IMR-90 (cell line): ENCODE measurements at regions not wholly inside any gene's neighbourhood (a gene's known extent, or its start where the extent isn't known, plus 50 kb on each side); places are given as distances from the start of the nearest gene placed in this dataset.

Source experiments
- ATAC-seq: fragments of 200-7000 bp; cut with Tn5 transposase; 2 replicates; pipeline ENCODE4 v1.9.1; 2020; ENCODE audit warnings: low read depth, mild to moderate bottlenecking, moderate library complexity
- BruUV-seq: library from RNA; stranded (reverse); fragments of 400-500 nt; replicated peaks from 2 replicates; lab custom pipeline; 2021; lab: Mats Ljungman, UMichigan
- CTCF ChIA-PET: fragments of 300-600 bp; formaldehyde crosslinking; extraction: SDS; loops from one replicate; lab custom pipeline; 2021; ENCODE audit warnings: antibody characterized with exemption; lab: Yijun Ruan, JAX
- POLR2A ChIA-PET: fragments of 300-600 bp; sonication (Branson Sonifier 250); formaldehyde crosslinking; loops from one replicate; lab custom pipeline; 2022; ENCODE audit warnings: antibody characterized with exemption; ENCODE audit not compliant: unreplicated experiment; lab: Charles Lee
- DNase-seq: peaks from one replicate; pipeline ENCODE4 v3.0.0; 2013
- H2AFZ ChIP-seq: replicated peaks from 2 replicates; pipeline ENCODE3; 2013; ENCODE audit warnings: low read length, mild to moderate bottlenecking; ENCODE audit not compliant: poor library complexity
- H2AK5ac ChIP-seq: 2 replicates; pipeline ENCODE4 v1.6.1; 2013; ENCODE audit warnings: low read depth, low read length, inconsistent platforms
- H2AK9ac ChIP-seq: replicated peaks from 2 replicates; pipeline ENCODE3; 2013; ENCODE audit warnings: mild to moderate bottlenecking, low read depth, low read length, moderate library complexity; ENCODE audit not compliant: poor library complexity
- H2BK120ac ChIP-seq: 2 replicates; pipeline ENCODE4 v1.6.1; 2013; ENCODE audit warnings: low read depth, low read length, inconsistent platforms
- H2BK15ac ChIP-seq: 3 replicates; pipeline ENCODE4 v1.6.1; 2013; ENCODE audit warnings: low read depth, low read length, inconsistent platforms
- H2BK20ac ChIP-seq: 2 replicates; pipeline ENCODE4 v1.6.1; 2013; ENCODE audit warnings: low read depth, mild to moderate bottlenecking, inconsistent platforms, low read length, moderate library complexity
- H2BK5ac ChIP-seq: 2 replicates; pipeline ENCODE4 v1.6.1; 2013; ENCODE audit warnings: mild to moderate bottlenecking, low read depth, low read length, inconsistent platforms; ENCODE audit not compliant: poor library complexity, severe bottlenecking
- H3K14ac ChIP-seq: replicated peaks from 2 replicates; pipeline ENCODE4 v1.6.1; 2013; ENCODE audit warnings: low read depth, low read length, inconsistent platforms
- H3K18ac ChIP-seq: 2 replicates; pipeline ENCODE4 v1.6.1; 2013; ENCODE audit warnings: low read depth, low read length, control low read depth
- H3K23ac ChIP-seq: 2 replicates; pipeline ENCODE4 v1.6.1; 2013; ENCODE audit warnings: low read depth, low read length, inconsistent platforms
- H3K27ac ChIP-seq: 2 replicates; pipeline ENCODE4 v1.5.1; 2013; ENCODE audit warnings: mild to moderate bottlenecking, control low read depth, low read length; ENCODE audit not compliant: insufficient read depth
- H3K27me3 ChIP-seq: 2 replicates; pipeline ENCODE4 v1.6.1; 2013; ENCODE audit warnings: low read length; ENCODE audit not compliant: control insufficient read depth, insufficient read depth
- H3K36me3 ChIP-seq: 2 replicates; pipeline ENCODE4 v1.6.1; 2013; ENCODE audit warnings: low read length, mixed read lengths; ENCODE audit not compliant: control insufficient read depth, insufficient read depth
- H3K4ac ChIP-seq: 2 replicates; pipeline ENCODE4 v1.6.1; 2013; ENCODE audit warnings: low read depth, low read length, inconsistent platforms
- H3K4me1 ChIP-seq: 2 replicates; pipeline ENCODE4 v1.6.1; 2013; ENCODE audit warnings: low read length, mixed read lengths; ENCODE audit not compliant: control insufficient read depth, insufficient read depth
- H3K4me2 ChIP-seq: 2 replicates; pipeline ENCODE4 v1.6.1; 2013; ENCODE audit warnings: low read depth, mild to moderate bottlenecking, control low read depth, low read length, moderate library complexity
- H3K4me3 ChIP-seq: 2 replicates; pipeline ENCODE4 v1.5.1; 2013; ENCODE audit warnings: low read depth, mild to moderate bottlenecking, control low read depth, low read length, moderate library complexity; ENCODE audit not compliant: insufficient read depth
- H3K56ac ChIP-seq: 2 replicates; pipeline ENCODE4 v1.6.1; 2013; ENCODE audit warnings: low read length, inconsistent platforms; ENCODE audit not compliant: insufficient read depth; ENCODE audit errors: extremely low read depth
- H3K79me1 ChIP-seq, 2 experiments: 2 replicates each; pipeline ENCODE4 v1.6.1; 2013; ENCODE audit warnings: low read length in 2 of 2, inconsistent platforms in 1 of 2, low read depth in 1 of 2
- H3K9ac ChIP-seq: 2 replicates; pipeline ENCODE4 v1.6.1; 2013; ENCODE audit warnings: low read depth, low read length, control low read depth
- H3K9me1 ChIP-seq: 2 replicates; pipeline ENCODE4 v1.6.1; 2013; ENCODE audit warnings: low read length, inconsistent platforms; ENCODE audit not compliant: insufficient read depth
- H3K9me3 ChIP-seq: 2 replicates; pipeline ENCODE4 v1.6.1; 2013; ENCODE audit warnings: low read length; ENCODE audit not compliant: control insufficient read depth, insufficient read depth
- H4K20me1 ChIP-seq: 2 replicates; pipeline ENCODE4 v1.6.1; 2013; ENCODE audit warnings: low read length, inconsistent platforms; ENCODE audit not compliant: insufficient read depth
- H4K5ac ChIP-seq: 2 replicates; pipeline ENCODE4 v1.6.1; 2013; ENCODE audit warnings: mild to moderate bottlenecking, low read depth, low read length, control low read depth
- H4K8ac ChIP-seq, 2 experiments: 2 replicates each; pipeline ENCODE4 v1.6.1; 2013; ENCODE audit warnings: low read depth in 2 of 2, low read length in 2 of 2, control low read depth in 1 of 2, inconsistent platforms in 1 of 2
- H4K91ac ChIP-seq: 2 replicates; pipeline ENCODE4 v1.6.1; 2013; ENCODE audit warnings: low read depth, low read length, inconsistent platforms; ENCODE audit not compliant: insufficient read depth
- CEBPB ChIP-seq: IDR thresholded peaks from 2 replicates; pipeline ENCODE4 v1.6.1; 2012; ENCODE audit warnings: low read depth, low read length, improper control_type of control experiment
- CHD1 ChIP-seq: IDR thresholded peaks from 2 replicates; pipeline ENCODE4 v1.6.1; 2012; ENCODE audit warnings: low read depth, low read length, improper control_type of control experiment
- FOS ChIP-seq: fragments of 150-350 bp; IDR thresholded peaks from 2 replicates; pipeline ENCODE4 v1.6.1; 2016; ENCODE audit warnings: low read depth, low read length
- MXI1 ChIP-seq: IDR thresholded peaks from 2 replicates; pipeline ENCODE4 v1.6.1; 2012; ENCODE audit warnings: low read depth, mild to moderate bottlenecking, low read length, moderate library complexity, borderline replicate concordance
- RFX5 ChIP-seq: IDR thresholded peaks from 2 replicates; pipeline ENCODE4 v1.8.0; 2012; ENCODE audit warnings: low read depth, mild to moderate bottlenecking, low read length, moderate library complexity
- SMC3 ChIP-seq: fragments of 150-350 bp; IDR thresholded peaks from 2 replicates; pipeline ENCODE4 v1.6.1; 2016; ENCODE audit warnings: low read depth, mild to moderate bottlenecking, antibody characterized with exemption, low read length, moderate library complexity
- WGBS, 2 experiments: methylation state at CpG; one replicate each; pipeline versions ENCODE4 v1.1.5 to v1.1.7; 2013; ENCODE audit warnings: missing lambda C conversion rate in 2 of 2; ENCODE audit not compliant: insufficient read length in 1 of 2; ENCODE audit errors: extremely low coverage in 2 of 2; 5-methylcytosine and 5-hydroxymethylcytosine counted together
- dilution Hi-C: fragments of 300-500 bp; cut with HindIII; formaldehyde crosslinking; loops from one replicate; pipeline ENCODE4 v1.14.3; 2018; ENCODE audit warnings: low sequenced_read_pairs; ENCODE audit not compliant: unreplicated experiment
- in situ Hi-C: fragments of 300-500 bp; cut with MboI; formaldehyde crosslinking; loops from 3 replicates; pipeline ENCODE4 v1.14.3; 2019; ENCODE audit warnings: low sequenced_read_pairs, inconsistent platforms, mixed read lengths
- intact Hi-C: fragments of 100-400 bp; cut with micrococcal nuclease; formaldehyde crosslinking; loops from 2 replicates; pipeline ENCODE4 v1.10.0; 2022
- TF ChIP-seq, protein P1 (sequence below): fragments of 150-350 bp; IDR thresholded peaks from 2 replicates; pipeline ENCODE4 v1.6.1; 2017; ENCODE audit warnings: mild to moderate bottlenecking, antibody characterized with exemption, low read length, low read depth

DNA sequence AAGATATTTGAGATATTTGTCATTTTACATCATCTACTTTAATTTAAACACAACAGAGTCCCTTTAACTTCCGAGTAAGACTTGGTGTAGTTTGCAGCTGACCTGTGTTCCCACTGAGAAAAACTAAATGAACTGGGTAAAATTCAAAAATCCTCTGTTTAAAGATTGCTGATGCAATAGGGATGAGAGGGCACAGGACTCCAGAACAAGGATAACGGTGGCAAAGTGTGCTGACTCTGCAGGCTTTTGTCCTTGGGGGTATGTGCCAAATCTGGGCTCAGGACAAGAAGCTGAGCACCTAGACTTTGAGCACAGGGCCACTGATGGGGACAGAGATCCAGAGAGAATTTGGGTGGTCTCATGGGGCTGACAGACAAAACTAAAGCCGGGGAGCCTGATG is 156.8 kb downstream of the CCDC71L start:
- Histone ChIP-seq H2AK5ac (no peak overlapping the region), H3K4ac (no peak overlapping the region), H2BK120ac (no peak overlapping the region), H3K56ac (no peak overlapping the region), H3K14ac (no peak overlapping the region), H2BK20ac (no peak overlapping the region), H3K9me3 (no peaks in the 10 kb centered on the region), H3K9me1 (no peaks in the 10 kb centered on the region), H2BK15ac (no peak overlapping the region), H3K9ac (no peak overlapping the region), H3K23ac (no peak overlapping the region), H3K79me1 (no peaks in the 10 kb centered on the region), H3K36me3 (no peaks in the 10 kb centered on the region), H3K4me1 (no peaks in the 10 kb centered on the region), H3K18ac (no peak overlapping the region), H4K8ac (no peak overlapping the region), H2AFZ (no peak overlapping the region), H4K5ac (no peak overlapping the region), H3K27ac (no peak overlapping the region), H4K91ac (no peak overlapping the region), H3K27me3 (no peaks in the 10 kb centered on the region), H3K4me2 (no peak overlapping the region), H2AK9ac (no peak overlapping the region), H4K20me1 (no peaks in the 10 kb centered on the region), H3K4me3 (no peak overlapping the region), H2BK5ac (no peak overlapping the region)
- BruUV-seq: no TSS peak
- intact Hi-C loops: no loop called here
- CTCF ChIA-PET: no interaction called here
- POLR2A ChIA-PET: no interaction called here
- TF ChIP-seq, protein P1, sequence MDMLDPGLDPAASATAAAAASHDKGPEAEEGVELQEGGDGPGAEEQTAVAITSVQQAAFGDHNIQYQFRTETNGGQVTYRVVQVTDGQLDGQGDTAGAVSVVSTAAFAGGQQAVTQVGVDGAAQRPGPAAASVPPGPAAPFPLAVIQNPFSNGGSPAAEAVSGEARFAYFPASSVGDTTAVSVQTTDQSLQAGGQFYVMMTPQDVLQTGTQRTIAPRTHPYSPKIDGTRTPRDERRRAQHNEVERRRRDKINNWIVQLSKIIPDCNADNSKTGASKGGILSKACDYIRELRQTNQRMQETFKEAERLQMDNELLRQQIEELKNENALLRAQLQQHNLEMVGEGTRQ: no peak
- no peak for TF ChIP-seq RFX5
- no peak for TF ChIP-seq FOS
- no peak for TF ChIP-seq MXI1
- TF ChIP-seq CEBPB: no peak
- TF ChIP-seq CHD1: no peak
- TF ChIP-seq SMC3: no peak
- WGBS, 2 experiments: 88% methylated on average over 1 of the region's 3 CpGs; no CpG with 5 or more reads in 1 of the 2 experiments
- in situ Hi-C loops: no loop called here
- dilution Hi-C loops: no loop called here
- ATAC-seq (no peak), DNase-seq (no peak)
